ENCODE measurements at regions not wholly inside any gene's neighbourhood (a gene's known extent, or its start where the extent isn't known, plus 50 kb on each side); places are given as distances from the start of the nearest gene placed in this dataset.

GRCh38 chr20:61056627-61057442 is 195.2 kb upstream of the CDH4 start:
- TF ChIP-seq REST (tag by site-specific recombination; IDR thresholded peaks at IDR 0.05) (no peak), CTCF (tag by site-specific recombination; IDR thresholded peaks at IDR 0.05) (no peak), ZBTB21 (tag by site-specific recombination; IDR thresholded peaks at IDR 0.05) (no peak), OVOL3 (tag by site-specific recombination; IDR thresholded peaks at IDR 0.05) (no peak), ZNF341 (tag by site-specific recombination; IDR thresholded peaks at IDR 0.05; ENCODE audit: low read depth) (no peak)

All from HEK293 (cell line).